ENCODE measurements at regions not wholly inside any gene's neighbourhood (a gene's known extent, or its start where the extent isn't known, plus 50 kb on each side); places are given as distances from the start of the nearest gene placed in this dataset.

GRCh38 chr9:12972608-12973589 is 198.1 kb downstream of the LURAP1L start:
- no peak for TF ChIP-seq CTCF (IDR thresholded peaks at IDR 0.05; ENCODE audit: low read depth, low read length)
- no peak overlapping the region for H3K4me3 ChIP-seq (ENCODE audit: low read depth, low read length)

GRCh38 chr9:12973710-12974109 is 198.9 kb downstream of the LURAP1L start:
- no peak overlapping the region for H3K4me3 ChIP-seq (ENCODE audit: low read depth, low read length)
- TF ChIP-seq CTCF (IDR thresholded peaks at IDR 0.05; ENCODE audit: low read depth, low read length) = no peak

GRCh38 chr9:12974671-12975070 is 199.9 kb downstream of the LURAP1L start:
- no peak overlapping the region for H3K4me3 ChIP-seq (ENCODE audit: low read depth, low read length)
- TF ChIP-seq CTCF (IDR thresholded peaks at IDR 0.05; ENCODE audit: low read depth, low read length) = no peak

GRCh38 chr9:12975496-12975895 is 200.7 kb downstream of the LURAP1L start:
- H3K4me3 ChIP-seq (ENCODE audit: low read depth, low read length) = no peak overlapping the region
- no peak for TF ChIP-seq CTCF (IDR thresholded peaks at IDR 0.05; ENCODE audit: low read depth, low read length)

- no peak for TF ChIP-seq CTCF (IDR thresholded peaks at IDR 0.05; ENCODE audit: low read depth, low read length)
- no peak overlapping the region for H3K4me3 ChIP-seq (ENCODE audit: low read depth, low read length)
Measured at GRCh38 chr9:12980085-12980851, 205.4 kb downstream of the LURAP1L start.

GRCh38 chr9:12988258-12988657 is 213.4 kb downstream of the LURAP1L start:
- no peak for TF ChIP-seq CTCF (IDR thresholded peaks at IDR 0.05; ENCODE audit: low read depth, low read length)
- H3K4me3 ChIP-seq (ENCODE audit: low read depth, low read length) = no peak overlapping the region

- TF ChIP-seq CTCF (IDR thresholded peaks at IDR 0.05; ENCODE audit: low read depth, low read length) = no peak
- no peak overlapping the region for H3K4me3 ChIP-seq (ENCODE audit: low read depth, low read length)
Measured at GRCh38 chr9:12989669-12990068, 214.8 kb downstream of the LURAP1L start.
